Skeletal muscle tissue (tissue), 3 donors: ENCODE measurements at regions not wholly inside any gene's neighbourhood (a gene's known extent, or its start where the extent isn't known, plus 50 kb on each side); places are given as distances from the start of the nearest gene placed in this dataset.
"Not testable (repeated sequence)": the region's sequence is repeated elsewhere in the genome, so short reads cannot be mapped to it uniquely, and the experiment has no call there.

Experiments used
- H3K27ac ChIP-seq: one replicate; pipeline ENCODE4 v1.7.0; 2013; ENCODE audit warnings: mild to moderate bottlenecking, low read depth, low read length, inconsistent platforms
- H3K27me3 ChIP-seq, 3 donors: one replicate each; pipeline ENCODE4 v1.7.0; 2013; ENCODE audit warnings: low read length in 3 of 3; ENCODE audit not compliant: control insufficient read depth in 3 of 3, insufficient read depth in 3 of 3
- H3K36me3 ChIP-seq, 3 donors: one replicate each; pipeline ENCODE4 v1.7.0; 2013; ENCODE audit warnings: low read length in 3 of 3; ENCODE audit not compliant: control insufficient read depth in 3 of 3, insufficient read depth in 3 of 3
- H3K4me1 ChIP-seq, 3 donors: one replicate each; pipeline ENCODE4 v1.7.0; 2013; ENCODE audit warnings: low read length in 3 of 3, mild to moderate bottlenecking in 3 of 3; ENCODE audit not compliant: control insufficient read depth in 3 of 3, insufficient read depth in 3 of 3
- H3K4me3 ChIP-seq, 3 donors: one replicate each; pipeline ENCODE4 v1.7.0; 2013; ENCODE audit warnings: low read length in 3 of 3
- H3K9ac ChIP-seq, 3 donors: one replicate each; pipeline ENCODE4 v1.7.0; 2013; ENCODE audit warnings: low read length in 3 of 3, mild to moderate bottlenecking in 3 of 3, moderate library complexity in 2 of 3, low read depth in 1 of 3
- H3K9me3 ChIP-seq, 3 donors: one replicate each; pipeline ENCODE4 v1.7.0; 2013; ENCODE audit warnings: low read length in 3 of 3; ENCODE audit not compliant: control insufficient read depth in 3 of 3
- donor health status: Osteomylitis.

- Histone ChIP-seq H3K27me3 (no peaks in the 10 kb centered on the region), H3K4me1 (no peaks in the 10 kb centered on the region), H3K4me3 (no peak overlapping the region), H3K9ac (no peak overlapping the region), H3K36me3 (peaks cover 2 to 11% (median 6%) of the 10 kb centered on the region in 3 donors), H3K9me3 (no peaks in the 10 kb centered on the region), H3K27ac (no peak overlapping the region)
These were observed 50.5 kb upstream of the CD99 start for GRCh38 chrX:2640436-2641150.

- Histone ChIP-seq H3K36me3 (peaks cover 2 to 11% (median 6%) of the 10 kb centered on the region in 3 donors), H3K27ac (no peak overlapping the region), H3K4me3 (no peak overlapping the region), H3K4me1 (no peaks in the 10 kb centered on the region), H3K9me3 (no peaks in the 10 kb centered on the region), H3K27me3 (no peaks in the 10 kb centered on the region), H3K9ac (no peak overlapping the region)
These were observed 52.8 kb upstream of the CD99 start for GRCh38 chrX:2638279-2638678.

- Histone ChIP-seq H3K27me3 (no peaks in the 10 kb centered on the region), H3K9me3 (no peaks in the 10 kb centered on the region), H3K9ac (no peak overlapping the region), H3K4me3 (no peak overlapping the region), H3K4me1 (no peaks in the 10 kb centered on the region), H3K36me3 (peaks cover 0 to 6% (median 4%) of the 10 kb centered on the region in 3 donors), H3K27ac (no peak overlapping the region)
These were observed 55.8 kb upstream of the CD99 start for GRCh38 chrX:2635342-2635741.

GRCh38 chrX:2632533-2633504 lies 58.3 kb upstream of the CD99 start:
- no peak overlapping the region for H3K4me3 ChIP-seq
- H3K27me3 ChIP-seq = no peaks in the 10 kb centered on the region
- no peaks in the 10 kb centered on the region for H3K4me1 ChIP-seq
- no peak overlapping the region for H3K27ac ChIP-seq
- peaks cover 0 to 9% (median 0%) of the 10 kb centered on the region in 3 donors for H3K9me3 ChIP-seq
- peaks cover 3 to 6% (median 5%) of the 10 kb centered on the region in 3 donors for H3K36me3 ChIP-seq
- no peak overlapping the region for H3K9ac ChIP-seq

GRCh38 chrX:2631743-2632532 lies 59.2 kb upstream of the CD99 start:
- no peaks in the 10 kb centered on the region for H3K27me3 ChIP-seq
- H3K9ac ChIP-seq = no peak overlapping the region
- no peaks in the 10 kb centered on the region for H3K4me1 ChIP-seq
- peak overlapping the region; percentile 14 for H3K27ac ChIP-seq
- peaks cover 0 to 9% (median 0%) of the 10 kb centered on the region in 3 donors for H3K9me3 ChIP-seq
- H3K36me3 ChIP-seq = peaks cover 6 to 11% (median 6%) of the 10 kb centered on the region in 3 donors
- no peak overlapping the region for H3K4me3 ChIP-seq

- H3K4me1 ChIP-seq = not testable (repeated sequence)
These were observed 60.0 kb upstream of the CD99 start for GRCh38 chrX:2630935-2631742.

GRCh38 chrX:2630008-2630934 lies 60.8 kb upstream of the CD99 start:
- H3K9me3 ChIP-seq, H3K4me3 ChIP-seq, H3K4me1 ChIP-seq, H3K9ac ChIP-seq, H3K27me3 ChIP-seq: not testable (repeated sequence)
- peak overlapping the region; percentile 14 for H3K27ac ChIP-seq
- H3K36me3 ChIP-seq = peaks cover 12 to 21% (median 14%) of the 10 kb centered on the region in 3 donors

More at GRCh38 chrX:2630935-2631742, 60.0 kb upstream of the CD99 start:
- Histone ChIP-seq H3K36me3 (peaks cover 12 to 17% (median 12%) of the 10 kb centered on the region in 3 donors), H3K27ac (peak overlapping the region; percentile 14)
- H3K9ac ChIP-seq, H3K9me3 ChIP-seq, H3K27me3 ChIP-seq, H3K4me3 ChIP-seq: not testable (repeated sequence)

GRCh38 chrX:2629316-2630007 lies 61.6 kb upstream of the CD99 start:
- Histone ChIP-seq H3K27me3 (no peaks in the 10 kb centered on the region), H3K4me3 (no peak overlapping the region), H3K9ac (no peak overlapping the region), H3K36me3 (peaks cover 12 to 21% (median 14%) of the 10 kb centered on the region in 3 donors), H3K9me3 (peaks cover 0 to 9% (median 0%) of the 10 kb centered on the region in 3 donors), H3K4me1 (no peaks in the 10 kb centered on the region), H3K27ac (peak overlapping the region; percentile 14)
